ENCODE measurements at regions not wholly inside any gene's neighbourhood (a gene's known extent, or its start where the extent isn't known, plus 50 kb on each side); places are given as distances from the start of the nearest gene placed in this dataset.

GRCh38 chr1:189874715-189875435 lies 602.8 kb downstream of the BRINP3 start:
- DNase-seq (ENCODE audit: insufficient read length, low spot score) (no peak), FAIRE-seq (peak; percentile 69)
- no peak for TF ChIP-seq CTCF (IDR thresholded peaks at IDR 0.05; ENCODE audit: insufficient read depth, missing control alignments)

GRCh38 chr1:189880135-189880534 lies 597.5 kb downstream of the BRINP3 start:
- FAIRE-seq: peak; percentile 69
- no peak for TF ChIP-seq CTCF (IDR thresholded peaks at IDR 0.05; ENCODE audit: insufficient read depth, missing control alignments)
- DNase-seq (ENCODE audit: insufficient read length, low spot score): no peak

- peak; percentile 64 for FAIRE-seq
- no peak for TF ChIP-seq CTCF (IDR thresholded peaks at IDR 0.05; ENCODE audit: insufficient read depth, missing control alignments)
- DNase-seq (ENCODE audit: insufficient read length, low spot score): no peak
Measured at GRCh38 chr1:189899686-189900425, 577.8 kb downstream of the BRINP3 start.

GRCh38 chr1:189904509-189904908 lies 573.2 kb downstream of the BRINP3 start:
- DNase-seq (ENCODE audit: insufficient read length, low spot score) (no peak), FAIRE-seq (peak; percentile 64)
- TF ChIP-seq CTCF (IDR thresholded peaks at IDR 0.05; ENCODE audit: insufficient read depth, missing control alignments): no peak

- FAIRE-seq (no peak), DNase-seq (ENCODE audit: insufficient read length, low spot score) (no peak)
- no peak for TF ChIP-seq CTCF (IDR thresholded peaks at IDR 0.05; ENCODE audit: insufficient read depth, missing control alignments)
Measured at GRCh38 chr1:189908113-189908512, 569.6 kb downstream of the BRINP3 start.

GRCh38 chr1:189921613-189922012 lies 556.1 kb downstream of the BRINP3 start:
- no peak for TF ChIP-seq CTCF (IDR thresholded peaks at IDR 0.05; ENCODE audit: insufficient read depth, missing control alignments)
- FAIRE-seq (no peak), DNase-seq (ENCODE audit: insufficient read length, low spot score) (no peak)

GRCh38 chr1:189927641-189928040 lies 550.0 kb downstream of the BRINP3 start:
- no peak for DNase-seq (ENCODE audit: insufficient read length, low spot score)
- no peak for FAIRE-seq
- TF ChIP-seq CTCF (IDR thresholded peaks at IDR 0.05; ENCODE audit: insufficient read depth, missing control alignments): no peak

Measured in D721Med (cell line).